Keratinocyte (primary cell): ENCODE measurements at regions not wholly inside any gene's neighbourhood (a gene's known extent, or its start where the extent isn't known, plus 50 kb on each side); places are given as distances from the start of the nearest gene placed in this dataset.

Source experiments
- DNase-seq: peaks from one replicate; pipeline ENCODE4 v3.0.0-alpha.2; 2011; ENCODE audit warnings: low read depth, missing footprints, low spot score
- FAIRE-seq: peaks from 2 replicates; lab custom pipeline; 2011; peaks lifted over from hg19 to GRCh38; lab: Jason Lieb, UNC
- H2AFZ ChIP-seq: 2 replicates; pipeline ENCODE4 v1.6.0; 2012; ENCODE audit warnings: low read length, control low read depth, inconsistent platforms; ENCODE audit not compliant: control insufficient read depth
- H3K27ac ChIP-seq: 2 replicates; pipeline ENCODE4 v1.5.1; 2011; ENCODE audit warnings: low read length; ENCODE audit not compliant: control insufficient read depth, insufficient read depth
- H3K27me3 ChIP-seq: 3 replicates; pipeline ENCODE4 v1.6.0; 2011; ENCODE audit warnings: low read length; ENCODE audit not compliant: control insufficient read depth, insufficient read depth; ENCODE audit errors: extremely low read depth
- H3K36me3 ChIP-seq, 2 experiments: 2 replicates in 1 of 2; 3 replicates in 1 of 2; pipeline ENCODE4 v1.5.1; 2011; ENCODE audit warnings: low read length in 2 of 2, mild to moderate bottlenecking in 1 of 2; ENCODE audit not compliant: control insufficient read depth in 2 of 2, insufficient read depth in 2 of 2; ENCODE audit errors: extremely low read depth in 1 of 2
- H3K4me1 ChIP-seq: 3 replicates; pipeline ENCODE4 v1.5.1; 2011; ENCODE audit warnings: low read length; ENCODE audit not compliant: control insufficient read depth, insufficient read depth; ENCODE audit errors: extremely low read depth
- H3K4me2 ChIP-seq: 3 replicates; pipeline ENCODE4 v1.6.0; 2011; ENCODE audit warnings: low read depth, low read length; ENCODE audit not compliant: control insufficient read depth, insufficient read depth; ENCODE audit errors: extremely low read depth
- H3K4me3 ChIP-seq, 3 experiments: fragments of 200-600 bp in 1 of 3; sonication (generic) in 1 of 3; 2 replicates in 2 of 3; 3 replicates in 1 of 3; pipeline ENCODE4 v1.5.1; 2011 to 2016; ENCODE audit warnings: low read length in 3 of 3, mild to moderate bottlenecking in 3 of 3, control low read depth in 2 of 3, inconsistent platforms in 1 of 3, low read depth in 1 of 3, mixed read lengths in 1 of 3, mixed run types in 1 of 3, moderate library complexity in 1 of 3; ENCODE audit not compliant: control insufficient read depth in 2 of 3, insufficient read depth in 2 of 3; ENCODE audit errors: extremely low read depth in 1 of 3
- H3K79me2 ChIP-seq: 2 replicates; pipeline ENCODE4 v1.6.0; 2012; ENCODE audit warnings: low read length; ENCODE audit not compliant: control insufficient read depth, insufficient read depth
- H3K9ac ChIP-seq: 3 replicates; pipeline ENCODE4 v1.6.0; 2011; ENCODE audit warnings: low read length; ENCODE audit not compliant: control insufficient read depth, insufficient read depth; ENCODE audit errors: extremely low read depth
- H3K9me1 ChIP-seq: 3 replicates; pipeline ENCODE4 v1.6.0; 2011; ENCODE audit warnings: low read length; ENCODE audit not compliant: control insufficient read depth, insufficient read depth; ENCODE audit errors: extremely low read depth
- H3K9me3 ChIP-seq: 2 replicates; pipeline ENCODE4 v1.5.1; 2012; ENCODE audit warnings: low read depth, low read length; ENCODE audit not compliant: control insufficient read depth
- H4K20me1 ChIP-seq: 3 replicates; pipeline ENCODE4 v1.6.0; 2011; ENCODE audit warnings: low read length; ENCODE audit not compliant: control insufficient read depth, insufficient read depth; ENCODE audit errors: extremely low read depth
- CTCF ChIP-seq, 3 experiments: IDR thresholded peaks in 1 of 3; conservative IDR thresholded peaks in 1 of 3; optimal IDR thresholded peaks in 1 of 3; 2 replicates in 2 of 3; 3 replicates in 1 of 3; pipeline versions ENCODE3 to v1.5.1; 2011; ENCODE audit warnings: low read length in 3 of 3, mild to moderate bottlenecking in 3 of 3, moderate library complexity in 2 of 3, control low read depth in 1 of 3, inconsistent platforms in 1 of 3; ENCODE audit not compliant: insufficient read depth in 2 of 3; ENCODE audit errors: extremely low read depth in 1 of 3
- EZH2 ChIP-seq: IDR thresholded peaks from one replicate; pipeline ENCODE4 v1.6.1; 2012; ENCODE audit warnings: inconsistent platforms, mild to moderate bottlenecking, low read length, moderate library complexity
- dilution Hi-C: fragments of 300-500 bp; cut with MboI; formaldehyde crosslinking; loops from one replicate; pipeline ENCODE4 v1.7.0; 2020; ENCODE audit warnings: low sequenced_read_pairs; ENCODE audit not compliant: extremely low pct_ligation_motif_present

DNA sequence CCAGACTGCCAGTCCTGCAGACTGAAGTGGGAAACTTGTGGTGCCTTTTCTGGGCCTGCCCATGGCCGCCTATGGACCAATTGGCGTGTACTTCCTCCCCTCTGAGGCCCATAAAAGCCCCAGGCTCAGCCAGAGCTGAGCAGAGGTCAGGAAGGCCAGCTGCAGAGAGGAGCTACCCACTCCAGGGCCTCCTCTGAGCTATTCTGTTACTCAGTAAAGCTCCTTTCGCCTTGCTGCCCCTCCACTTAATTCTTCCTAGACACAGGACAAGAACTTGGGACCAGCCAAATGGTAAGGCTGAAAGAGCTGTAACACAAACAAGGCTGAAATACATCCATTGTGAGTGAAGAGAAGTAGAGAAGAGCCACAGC is 106.4 kb downstream of the C9orf50 start:
- no peaks in the 10 kb centered on the region for H3K79me2 ChIP-seq
- FAIRE-seq, result no peak
- H4K20me1 ChIP-seq, result no peaks in the 10 kb centered on the region
- H3K4me3 ChIP-seq, result no peak overlapping the region
- H3K9ac ChIP-seq, result no peak overlapping the region
- no peak overlapping the region for H3K4me2 ChIP-seq
- no peaks in the 10 kb centered on the region for H3K27me3 ChIP-seq
- peaks cover 10% of the 10 kb centered on the region for H3K9me3 ChIP-seq
- no peaks in the 10 kb centered on the region for H3K9me1 ChIP-seq
- dilution Hi-C loops, result no loop called here
- no peak overlapping the region for H3K27ac ChIP-seq
- TF ChIP-seq EZH2, result no peak
- TF ChIP-seq CTCF (optimal IDR thresholded peaks at IDR 0.05 in 1 of 3, IDR thresholded peaks at IDR 0.05 in 1 of 3, conservative IDR thresholded peaks at IDR 0.05 in 1 of 3; ENCODE audit: extremely low read depth in 1 of 3, insufficient read depth in 2 of 3, low read length in 3 of 3), result no peak
- DNase-seq, result no peak
- no peaks in the 10 kb centered on the region for H3K36me3 ChIP-seq
- H3K4me1 ChIP-seq, result no peaks in the 10 kb centered on the region
- no peak overlapping the region for H2AFZ ChIP-seq

GRCh38 chr9:129513856-129514496 is 106.9 kb downstream of the C9orf50 start:
- no peak overlapping the region for H3K9ac ChIP-seq
- H3K79me2 ChIP-seq, result no peaks in the 10 kb centered on the region
- no peak overlapping the region for H2AFZ ChIP-seq
- H3K4me3 ChIP-seq, result no peak overlapping the region
- FAIRE-seq, result no peak
- no peak for DNase-seq
- H3K27me3 ChIP-seq, result no peaks in the 10 kb centered on the region
- H3K4me1 ChIP-seq, result no peaks in the 10 kb centered on the region
- no peak overlapping the region for H3K4me2 ChIP-seq
- dilution Hi-C loops, result no loop called here
- H3K36me3 ChIP-seq, result no peaks in the 10 kb centered on the region
- no peaks in the 10 kb centered on the region for H4K20me1 ChIP-seq
- H3K27ac ChIP-seq, result no peak overlapping the region
- no peak for TF ChIP-seq CTCF (optimal IDR thresholded peaks at IDR 0.05 in 1 of 3, IDR thresholded peaks at IDR 0.05 in 1 of 3, conservative IDR thresholded peaks at IDR 0.05 in 1 of 3; ENCODE audit: extremely low read depth in 1 of 3, insufficient read depth in 2 of 3, low read length in 3 of 3)
- no peak for TF ChIP-seq EZH2
- H3K9me1 ChIP-seq, result no peaks in the 10 kb centered on the region
- peaks cover 10% of the 10 kb centered on the region for H3K9me3 ChIP-seq
